SK-N-SH treated with all-trans-retinoic acid at 6 μM for 48 hours (cell line): ENCODE measurements at regions not wholly inside any gene's neighbourhood (a gene's known extent, or its start where the extent isn't known, plus 50 kb on each side); places are given as distances from the start of the nearest gene placed in this dataset.

Source experiments
- ATAC-seq: fragments of 200-7000 bp; cut with Tn5 transposase; 3 replicates; pipeline ENCODE4 v1.9.1; 2020; ENCODE audit warnings: mild to moderate bottlenecking, moderate library complexity
- ARNTL ChIP-seq: fragments of 450-650 bp; formaldehyde crosslinking; IDR thresholded peaks from 2 replicates; pipeline ENCODE4 v1.5.0; 2020; ENCODE audit warnings: low read depth, mild to moderate bottlenecking, moderate library complexity, borderline replicate concordance
- BACH2 ChIP-seq: fragments of 250-450 bp; sonication (Bioruptor Pico); IDR thresholded peaks from 2 replicates; pipeline ENCODE4 v1.9.0; 2021; ENCODE audit warnings: mild to moderate bottlenecking, borderline replicate concordance
- CREB5 ChIP-seq: fragments of 250-450 bp; sonication (Bioruptor Pico); IDR thresholded peaks from 2 replicates; pipeline ENCODE4 v1.5.1; 2020; ENCODE audit warnings: low read depth, mild to moderate bottlenecking, moderate library complexity
- ESRRG ChIP-seq: fragments of 250-450 bp; sonication (Bioruptor Pico); IDR thresholded peaks from 2 replicates; pipeline ENCODE4 v1.6.1; 2021; ENCODE audit warnings: mild to moderate bottlenecking
- ISL1 ChIP-seq: fragments of 250-450 bp; sonication (Bioruptor Pico); IDR thresholded peaks from 2 replicates; pipeline ENCODE4 v2.1.2; 2022; ENCODE audit warnings: mild to moderate bottlenecking, moderate library complexity
- OSR1 ChIP-seq: fragments of 250-450 bp; sonication (Bioruptor Pico); IDR thresholded peaks from 2 replicates; pipeline ENCODE4 v1.8.0; 2022; ENCODE audit warnings: moderate library complexity, mild to moderate bottlenecking, inconsistent platforms
- PATZ1 ChIP-seq: fragments of 250-450 bp; sonication (Bioruptor Pico); IDR thresholded peaks from 2 replicates; pipeline ENCODE4 v1.8.0; 2020; ENCODE audit warnings: mild to moderate bottlenecking, moderate library complexity, borderline replicate concordance
- PPARA ChIP-seq: fragments of 250-450 bp; sonication (Bioruptor Pico); IDR thresholded peaks from 2 replicates; pipeline ENCODE4 v1.5.0; 2020; ENCODE audit warnings: mild to moderate bottlenecking, borderline replicate concordance
- RARB ChIP-seq: fragments of 250-450 bp; sonication (Bioruptor Pico); IDR thresholded peaks from 2 replicates; pipeline ENCODE4 v1.8.0; 2021; ENCODE audit warnings: mild to moderate bottlenecking, moderate library complexity
- SNAI2 ChIP-seq: fragments of 250-450 bp; sonication (Bioruptor Pico); IDR thresholded peaks from 2 replicates; pipeline ENCODE4 v1.5.0; 2020; ENCODE audit warnings: mild to moderate bottlenecking, moderate library complexity
- TCF4 ChIP-seq: fragments of 250-450 bp; sonication (Bioruptor Pico); IDR thresholded peaks from 2 replicates; pipeline ENCODE4 v1.8.0; 2021; ENCODE audit warnings: mild to moderate bottlenecking, moderate library complexity, borderline replicate concordance
- TSHZ2 ChIP-seq: fragments of 250-450 bp; sonication (Bioruptor Pico); IDR thresholded peaks from 2 replicates; pipeline ENCODE4 v1.5.0; 2020; ENCODE audit warnings: mild to moderate bottlenecking, moderate library complexity
- ZFP3 ChIP-seq: fragments of 250-450 bp; sonication (Bioruptor Pico); IDR thresholded peaks from 2 replicates; pipeline ENCODE4 v1.5.0; 2020; ENCODE audit warnings: mild to moderate bottlenecking, moderate library complexity
- ZFP30 ChIP-seq: fragments of 450-650 bp; formaldehyde crosslinking; IDR thresholded peaks from 2 replicates; pipeline ENCODE4 v1.5.0; 2022; ENCODE audit warnings: mild to moderate bottlenecking, moderate library complexity
- ZNF565 ChIP-seq: fragments of 450-650 bp; formaldehyde crosslinking; conservative IDR thresholded peaks from 2 replicates; pipeline ENCODE4 v1.5.0; 2020; ENCODE audit warnings: low read depth, mild to moderate bottlenecking, moderate library complexity
- ZNF70 ChIP-seq: fragments of 450-650 bp; formaldehyde crosslinking; IDR thresholded peaks from 2 replicates; pipeline ENCODE4 v1.5.0; 2020; ENCODE audit warnings: mild to moderate bottlenecking, moderate library complexity
- ZNF8 ChIP-seq: fragments of 450-650 bp; formaldehyde crosslinking; IDR thresholded peaks from 2 replicates; pipeline ENCODE4 v1.5.0; 2020; ENCODE audit warnings: mild to moderate bottlenecking, moderate library complexity
- TF ChIP-seq, protein P1 (sequence below): fragments of 250-450 bp; sonication (Bioruptor Pico); IDR thresholded peaks from 2 replicates; pipeline ENCODE4 v1.5.1; 2021; ENCODE audit warnings: mild to moderate bottlenecking, moderate library complexity

DNA sequence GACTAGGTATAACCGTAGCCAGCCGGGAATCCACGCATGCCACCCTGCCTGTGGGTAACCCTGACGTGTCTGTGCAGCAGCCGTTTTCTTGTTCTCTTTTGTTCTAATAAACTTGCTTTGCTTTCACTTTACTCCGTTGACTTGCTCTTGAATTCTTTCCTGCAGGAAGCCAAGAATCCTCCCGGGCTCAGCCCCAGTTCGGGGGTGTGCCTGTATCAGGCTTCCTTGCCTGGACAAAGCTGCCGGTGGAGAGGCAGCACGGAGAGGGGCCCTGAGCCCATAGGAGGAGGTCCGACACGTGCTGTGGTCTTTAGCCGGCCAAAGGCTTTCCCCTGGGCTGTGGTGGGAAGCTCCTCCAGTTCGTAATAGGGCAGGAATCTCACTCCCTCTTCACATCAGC, 256.5 kb upstream of the PPP2R2D start:
- no peak for ATAC-seq
- TF ChIP-seq CREB5 (no peak), RARB (CRISPR knock-in tag) (no peak)

DNA sequence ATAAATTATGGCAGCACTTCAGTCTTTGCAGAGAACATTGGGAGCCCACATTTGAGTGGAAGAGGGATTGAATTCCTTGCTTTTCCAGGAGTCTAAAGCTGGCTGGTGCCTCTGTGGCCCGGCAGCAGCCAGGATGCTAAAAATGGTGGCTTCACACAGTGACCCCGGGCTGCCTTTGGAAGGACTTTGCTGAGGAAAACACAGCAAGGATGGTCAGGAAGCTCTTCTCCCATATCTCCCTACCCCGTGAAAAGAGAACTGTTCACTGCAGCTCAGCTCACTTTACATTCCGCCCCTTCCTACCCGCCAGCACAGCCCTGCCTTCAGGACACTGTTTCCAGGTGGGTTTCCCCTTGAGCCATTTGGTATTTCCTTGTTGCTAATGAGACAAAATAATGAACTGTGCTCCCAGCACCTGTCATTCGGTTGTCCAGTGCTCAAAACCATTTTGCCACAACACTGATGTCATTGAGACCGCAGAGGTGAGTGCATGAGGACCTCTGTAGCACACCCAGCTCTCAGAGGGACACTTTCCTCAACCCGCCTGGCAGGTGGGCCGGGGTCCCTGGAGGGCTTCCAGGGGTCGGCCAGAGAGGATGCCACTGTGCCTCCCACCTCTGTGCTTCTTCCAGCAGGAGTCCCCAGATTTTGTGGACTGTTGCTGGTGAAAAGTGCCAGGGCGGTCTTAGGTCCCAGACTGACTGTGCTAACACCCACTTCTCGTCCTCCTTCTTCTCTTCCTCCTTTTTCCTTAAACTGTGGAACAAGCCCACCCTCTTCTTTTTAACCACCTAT, 255.7 kb upstream of the PPP2R2D start:
- ATAC-seq, result no peak
- TF ChIP-seq, protein P1, sequence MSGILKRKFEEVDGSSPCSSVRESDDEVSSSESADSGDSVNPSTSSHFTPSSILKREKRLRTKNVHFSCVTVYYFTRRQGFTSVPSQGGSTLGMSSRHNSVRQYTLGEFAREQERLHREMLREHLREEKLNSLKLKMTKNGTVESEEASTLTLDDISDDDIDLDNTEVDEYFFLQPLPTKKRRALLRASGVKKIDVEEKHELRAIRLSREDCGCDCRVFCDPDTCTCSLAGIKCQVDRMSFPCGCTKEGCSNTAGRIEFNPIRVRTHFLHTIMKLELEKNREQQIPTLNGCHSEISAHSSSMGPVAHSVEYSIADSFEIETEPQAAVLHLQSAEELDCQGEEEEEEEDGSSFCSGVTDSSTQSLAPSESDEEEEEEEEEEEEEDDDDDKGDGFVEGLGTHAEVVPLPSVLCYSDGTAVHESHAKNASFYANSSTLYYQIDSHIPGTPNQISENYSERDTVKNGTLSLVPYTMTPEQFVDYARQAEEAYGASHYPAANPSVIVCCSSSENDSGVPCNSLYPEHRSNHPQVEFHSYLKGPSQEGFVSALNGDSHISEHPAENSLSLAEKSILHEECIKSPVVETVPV (CRISPR knock-in tag), result no peak
- TF ChIP-seq OSR1 (CRISPR knock-in tag), result no peak
- no peak for TF ChIP-seq ISL1
- TF ChIP-seq ZFP3 (CRISPR knock-in tag), result no peak
- TF ChIP-seq ZFP30 (CRISPR knock-in tag), result no peak
- no peak for TF ChIP-seq ZNF565 (CRISPR knock-in tag)
- no peak for TF ChIP-seq SNAI2 (CRISPR knock-in tag)
- TF ChIP-seq PATZ1, result no peak

GRCh38 chr10:131645756-131646155, 255.1 kb upstream of the PPP2R2D start:
- no peak for TF ChIP-seq ZFP3 (CRISPR knock-in tag)
- ATAC-seq, result no peak

- ATAC-seq, result no peak
- TF ChIP-seq CREB5 (no peak), ZNF70 (no peak)
These were observed 254.0 kb upstream of the PPP2R2D start for GRCh38 chr10:131646551-131647525.

DNA sequence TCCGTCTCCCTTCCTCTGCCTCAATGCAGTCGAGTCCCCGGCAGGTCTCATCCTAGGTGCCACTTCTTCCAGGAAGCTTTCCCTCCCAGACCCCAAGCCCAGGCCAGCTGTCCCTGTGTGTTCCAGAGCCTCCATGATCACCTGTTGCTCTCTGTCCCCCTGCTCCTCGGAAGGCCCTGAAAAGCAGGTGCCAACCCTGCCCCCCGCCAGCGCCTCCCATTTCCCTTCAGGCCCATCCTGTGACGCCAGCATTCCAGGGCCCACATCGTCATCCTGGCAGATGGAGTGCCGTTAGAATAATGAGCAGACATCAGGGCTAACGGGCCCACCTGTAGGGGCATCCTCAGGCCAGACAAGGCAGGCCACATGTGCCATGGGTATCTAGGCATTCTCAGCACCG, 253.0 kb upstream of the PPP2R2D start:
- TF ChIP-seq, protein P1 (CRISPR knock-in tag), result no peak
- TF ChIP-seq TCF4 (CRISPR knock-in tag) (no peak), ARNTL (no peak)
- no peak for ATAC-seq

DNA sequence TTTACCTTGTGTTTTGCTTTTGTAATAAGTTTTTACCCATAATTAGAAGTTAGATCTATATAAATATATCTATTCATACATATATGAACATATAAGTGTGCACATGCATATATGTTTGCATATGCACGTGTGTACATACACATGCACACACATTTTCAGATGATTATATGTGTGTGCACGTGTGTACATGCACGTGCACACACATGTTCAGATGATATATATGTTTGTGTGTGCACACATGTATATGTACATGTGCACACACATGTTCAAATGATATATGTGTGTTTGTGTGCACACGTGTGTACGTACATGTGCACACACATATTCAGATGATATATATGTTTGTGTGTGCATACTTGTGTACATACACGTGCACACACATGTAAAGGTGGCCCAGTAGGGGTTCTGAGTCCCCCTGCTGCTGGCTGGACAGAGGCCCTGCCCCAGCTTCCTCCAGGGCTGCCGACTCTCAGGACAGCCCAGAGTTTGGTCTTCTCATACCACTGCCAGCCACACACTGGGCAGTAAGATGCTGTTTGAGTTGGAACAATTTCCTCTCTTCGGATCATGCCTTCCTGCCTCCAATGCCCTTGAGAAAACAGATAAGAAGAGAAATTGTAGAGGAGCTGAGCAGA, 252.3 kb upstream of the PPP2R2D start:
- ATAC-seq, result no peak
- no peak for TF ChIP-seq ISL1
- TF ChIP-seq ZFP30 (CRISPR knock-in tag), result no peak
- no peak for TF ChIP-seq TSHZ2 (CRISPR knock-in tag)
- TF ChIP-seq, protein P1 (CRISPR knock-in tag), result no peak
- no peak for TF ChIP-seq PPARA (CRISPR knock-in tag)
- TF ChIP-seq ZNF8 (CRISPR knock-in tag), result no peak
- no peak for TF ChIP-seq TCF4 (CRISPR knock-in tag)
- TF ChIP-seq BACH2, result no peak
- no peak for TF ChIP-seq ESRRG (CRISPR knock-in tag)
- TF ChIP-seq SNAI2 (CRISPR knock-in tag), result no peak
